ENCODE measurements at regions not wholly inside any gene's neighbourhood (a gene's known extent, or its start where the extent isn't known, plus 50 kb on each side); places are given as distances from the start of the nearest gene placed in this dataset.

GRCh38 chr6:22027040-22027725 lies 269.7 kb downstream of the PRL start:
- no peak for DNase-seq (ENCODE audit: low read depth in 2 of 2)

- no peak for DNase-seq (ENCODE audit: low read depth in 2 of 2)
Measured at GRCh38 chr6:22028403-22029090, 268.3 kb downstream of the PRL start.

GRCh38 chr6:22029171-22029570 lies 267.7 kb downstream of the PRL start:
- DNase-seq (ENCODE audit: low read depth in 2 of 2) = no peak

GRCh38 chr6:22030730-22031619 lies 265.9 kb downstream of the PRL start:
- no peak for DNase-seq (ENCODE audit: low read depth in 2 of 2)

GRCh38 chr6:22035690-22036089 lies 261.1 kb downstream of the PRL start:
- DNase-seq (ENCODE audit: low read depth in 2 of 2) = no peak

- DNase-seq (ENCODE audit: low read depth in 2 of 2) = no peak
Measured at GRCh38 chr6:22036275-22036674, 260.6 kb downstream of the PRL start.

GRCh38 chr6:22036699-22037098 lies 260.1 kb downstream of the PRL start:
- DNase-seq (ENCODE audit: low read depth in 2 of 2) = no peak

- no peak for DNase-seq (ENCODE audit: low read depth in 2 of 2)
Measured at GRCh38 chr6:22041797-22042480, 254.9 kb downstream of the PRL start.

GRCh38 chr6:22042706-22043105 lies 254.1 kb downstream of the PRL start:
- no peak for DNase-seq (ENCODE audit: low read depth in 2 of 2)

- DNase-seq (ENCODE audit: low read depth in 2 of 2) = no peak
Measured at GRCh38 chr6:22043284-22043962, 253.4 kb downstream of the PRL start.

- DNase-seq (ENCODE audit: low read depth in 2 of 2) = no peak
Measured at GRCh38 chr6:22045261-22045912, 251.4 kb downstream of the PRL start.

- no peak for DNase-seq (ENCODE audit: low read depth in 2 of 2)
Measured at GRCh38 chr6:22049002-22049401, 247.8 kb downstream of the PRL start.

GRCh38 chr6:22053391-22053997 lies 243.3 kb downstream of the PRL start:
- no peak for DNase-seq (ENCODE audit: low read depth in 2 of 2)

GRCh38 chr6:22056398-22056797 lies 240.4 kb downstream of the PRL start:
- DNase-seq (ENCODE audit: low read depth in 2 of 2) = no peak

- no peak for DNase-seq (ENCODE audit: low read depth in 2 of 2)
Measured at GRCh38 chr6:22057962-22058361, 238.9 kb downstream of the PRL start.

GRCh38 chr6:22059126-22059525 lies 237.7 kb downstream of the PRL start:
- DNase-seq (ENCODE audit: low read depth in 2 of 2) = no peak

- DNase-seq (ENCODE audit: low read depth in 2 of 2) = no peak
Measured at GRCh38 chr6:22059946-22060345, 236.9 kb downstream of the PRL start.

- peak; percentile 8 to 19 for DNase-seq (ENCODE audit: low read depth in 2 of 2)
Measured at GRCh38 chr6:22062807-22063408, 233.9 kb downstream of the PRL start.

- no peak for DNase-seq (ENCODE audit: low read depth in 2 of 2)
Measured at GRCh38 chr6:22064558-22064957, 232.3 kb downstream of the PRL start.

- DNase-seq (ENCODE audit: low read depth in 2 of 2) = no peak
Measured at GRCh38 chr6:22067122-22067521, 229.7 kb downstream of the PRL start.
